Aorta (tissue), 5 donors: ENCODE measurements at regions not wholly inside any gene's neighbourhood (a gene's known extent, or its start where the extent isn't known, plus 50 kb on each side); places are given as distances from the start of the nearest gene placed in this dataset.
A peak's percentile ranks its signal among the peaks of the same experiment; 100 is the strongest.
"Not testable (repeated sequence)": the region's sequence is repeated elsewhere in the genome, so short reads cannot be mapped to it uniquely, and the experiment has no call there.

Experiments
- ATAC-seq: fragments of 200-7000 bp; cut with Tn5 transposase; one replicate; pipeline ENCODE4 v1.9.1; 2022; ENCODE audit warnings: moderate library complexity; ENCODE audit not compliant: low FRiP score
- DNase-seq, 2 donors: peaks; one replicate each; pipeline ENCODE4 v3.0.0-alpha.2; 2020
- H3K27ac ChIP-seq, 2 donors: one replicate each; pipeline ENCODE4 v1.5.1; 2013; ENCODE audit warnings: low read length in 2 of 2, mild to moderate bottlenecking in 2 of 2, moderate library complexity in 2 of 2, control low read depth in 1 of 2, inconsistent platforms in 1 of 2, low read depth in 1 of 2
- H3K27me3 ChIP-seq, 2 donors: one replicate each; pipeline ENCODE4 v1.6.1; 2013; ENCODE audit warnings: control low read depth in 1 of 2, low read length in 1 of 2, mild to moderate bottlenecking in 1 of 2, moderate library complexity in 1 of 2; ENCODE audit not compliant: insufficient read depth in 2 of 2, control insufficient read depth in 1 of 2
- H3K36me3 ChIP-seq, 2 donors: one replicate each; pipeline ENCODE4 v1.6.1; 2013; ENCODE audit warnings: control low read depth in 1 of 2, low read length in 1 of 2, mild to moderate bottlenecking in 1 of 2; ENCODE audit not compliant: insufficient read depth in 2 of 2, control insufficient read depth in 1 of 2
- H3K4me1 ChIP-seq, 2 donors: one replicate each; pipeline ENCODE4 v1.6.1; 2013; ENCODE audit warnings: low read length in 2 of 2, control low read depth in 1 of 2, mild to moderate bottlenecking in 1 of 2, moderate library complexity in 1 of 2; ENCODE audit not compliant: insufficient read depth in 2 of 2, control insufficient read depth in 1 of 2
- H3K4me3 ChIP-seq, 2 donors: one replicate each; pipeline ENCODE4 v1.5.1; 2013; ENCODE audit warnings: low read length in 2 of 2, control low read depth in 1 of 2, mild to moderate bottlenecking in 1 of 2
- H3K9me3 ChIP-seq: one replicate; pipeline ENCODE4 v1.6.1; 2013; ENCODE audit warnings: mild to moderate bottlenecking, low read length; ENCODE audit not compliant: control insufficient read depth
- WGBS, 2 donors: extraction: QIAGEN DNeasy Blood & Tissue Kit; methylation state at CpG; one replicate each; pipeline ENCODE4 v1.1.7; 2013; 5-methylcytosine and 5-hydroxymethylcytosine counted together
- intact Hi-C, 2 donors: fragments of 100-400 bp; cut with DNase I; formaldehyde crosslinking; loops; one replicate each; pipeline versions ENCODE4 v1.14.2 to v1.15.0; 2022
- donor health status: healthy with polysubstance abuse.
- donor health status: Bipolar disorder and iron deficiency.
- donor health status: DM: no; HTN: no; CAD: no.
- donor health status: DM: no; HTN: no; CAD: no.
- donor health status: DM: yes; HTN: yes; CAD: no.

DNA sequence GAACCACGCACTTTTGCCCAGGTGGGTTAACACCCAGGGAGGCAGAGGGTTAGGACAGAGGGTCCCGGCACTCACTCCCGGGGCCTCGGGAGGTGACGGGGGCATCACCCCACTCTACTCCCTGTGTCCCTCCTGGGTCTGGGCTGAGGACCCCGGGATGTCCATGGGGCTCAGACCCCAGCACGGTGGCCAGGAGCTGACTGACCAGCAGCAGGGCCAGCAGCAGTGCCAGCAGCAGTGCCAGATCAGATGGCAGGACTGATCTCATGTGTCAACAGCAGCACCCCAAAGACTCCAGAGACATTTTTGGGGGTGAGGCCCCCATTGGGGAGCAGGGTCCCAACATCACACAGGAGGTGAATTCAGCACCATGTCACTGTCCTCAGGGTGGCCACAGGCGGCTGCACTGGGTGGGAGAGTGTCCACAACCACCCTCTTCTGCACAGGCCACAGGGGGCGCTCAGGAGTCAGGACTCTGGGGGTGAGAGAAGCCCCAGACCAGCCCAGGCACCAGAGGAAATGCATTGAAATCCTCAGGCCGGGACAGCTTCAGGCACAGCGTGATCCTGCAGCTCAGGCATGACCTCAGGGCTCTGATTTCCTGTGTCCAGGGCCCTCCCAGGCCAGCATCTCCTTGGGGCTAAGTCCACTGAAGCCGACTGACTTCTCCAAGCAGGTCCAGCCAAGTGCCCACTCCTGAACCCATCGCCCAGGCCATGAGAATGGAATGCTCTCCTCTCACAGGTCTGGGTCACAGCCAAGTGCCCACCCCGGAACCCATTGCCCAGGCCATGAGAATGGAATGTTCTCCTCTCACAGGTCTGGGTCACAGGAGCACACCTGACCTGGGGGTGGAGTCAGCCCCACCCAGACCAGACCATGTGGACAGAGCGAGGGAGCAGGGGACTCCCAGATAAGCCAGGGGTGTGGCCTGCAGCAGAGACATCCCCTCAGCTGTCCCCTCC, 87.2 kb upstream of the SFSWAP start:
- WGBS, 2 donors = 87% methylated on average over 9 to 15 of the region's 15 CpGs
- not testable (repeated sequence) for H3K4me1 ChIP-seq, H3K27ac ChIP-seq, DNase-seq, H3K9me3 ChIP-seq, H3K36me3 ChIP-seq, ATAC-seq, H3K4me3 ChIP-seq, H3K27me3 ChIP-seq
- intact Hi-C loops = loop anchor here (5.0 kb wide), 2 partner anchors 276 to 281 kb away; no protein-coding TSS in a partner anchor

DNA sequence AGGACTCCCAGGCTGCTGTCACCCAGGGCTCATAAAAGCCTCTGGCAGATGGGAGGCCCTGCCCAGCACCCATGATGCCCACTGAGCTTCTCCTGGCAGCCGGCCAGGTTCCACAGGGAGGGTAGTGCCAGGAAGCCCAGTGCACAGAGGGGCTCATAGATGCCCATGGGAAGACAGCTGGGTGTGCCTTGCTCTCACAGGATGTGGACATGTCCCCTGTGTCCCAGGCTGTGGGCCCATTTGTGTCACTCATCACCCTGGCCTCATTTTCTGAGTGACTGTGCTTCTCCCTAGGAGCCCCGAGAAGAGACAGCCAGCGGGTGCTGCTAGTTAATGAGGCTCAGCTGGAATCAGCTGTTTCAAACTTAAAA, 86.5 kb upstream of the SFSWAP start:
- not testable (repeated sequence) for H3K4me3 ChIP-seq, H3K27me3 ChIP-seq, H3K9me3 ChIP-seq, DNase-seq, H3K4me1 ChIP-seq, H3K36me3 ChIP-seq, H3K27ac ChIP-seq
- WGBS, 2 donors = 16 to 19% methylated on average over 3 of the region's 3 CpGs
- ATAC-seq = peak; percentile 60
- intact Hi-C loops = loop anchor here (5.0 kb wide), 2 partner anchors 277 to 282 kb away; no protein-coding TSS in a partner anchor

GRCh38 chr12:131624756-131625501, 86.0 kb upstream of the SFSWAP start:
- H3K27me3 ChIP-seq, H3K36me3 ChIP-seq, DNase-seq, H3K9me3 ChIP-seq, ATAC-seq, H3K4me1 ChIP-seq, H3K4me3 ChIP-seq, H3K27ac ChIP-seq: not testable (repeated sequence)
- WGBS, 2 donors = 9 to 10% methylated on average over 12 of the region's 12 CpGs
- intact Hi-C loops = loop anchor here (5.0 kb wide), 2 partner anchors 278 to 283 kb away; no protein-coding TSS in a partner anchor

DNA sequence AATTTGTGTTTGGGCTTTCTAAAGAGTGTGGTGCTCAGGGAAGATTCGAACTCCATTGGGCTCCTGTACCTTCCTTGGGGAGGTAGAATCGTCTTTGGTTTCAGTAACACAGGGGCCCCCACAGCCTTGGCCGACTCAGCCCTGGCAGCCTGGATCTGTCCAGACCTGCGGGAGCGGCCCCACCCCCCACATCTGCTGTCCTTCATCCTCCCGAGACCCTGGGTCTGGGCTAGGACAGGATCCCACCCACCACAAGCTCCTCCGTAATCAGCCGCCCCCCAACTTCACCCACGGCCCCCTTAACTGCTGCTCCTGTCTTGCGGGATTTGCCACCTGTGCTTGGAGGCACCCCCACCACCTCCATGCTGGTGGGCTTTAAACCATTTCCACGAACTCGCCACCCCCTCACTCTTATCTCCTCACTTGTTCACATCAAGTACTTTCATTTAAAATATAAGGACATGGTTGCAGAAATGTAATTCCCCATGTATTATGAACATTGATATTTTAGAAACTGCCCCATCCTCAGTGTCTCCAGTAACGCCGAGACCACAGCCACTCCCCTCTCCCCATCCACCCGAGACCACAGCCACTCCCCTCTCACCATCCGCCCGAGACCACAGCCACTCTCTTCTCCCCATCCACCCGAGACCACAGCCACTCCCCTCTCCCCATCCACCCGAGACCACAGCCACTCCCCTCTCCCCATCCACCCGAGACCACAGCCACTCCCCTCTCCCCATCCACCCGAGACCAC, 84.7 kb upstream of the SFSWAP start:
- H3K4me1 ChIP-seq, H3K4me3 ChIP-seq, ATAC-seq, H3K9me3 ChIP-seq, H3K27me3 ChIP-seq, H3K27ac ChIP-seq, H3K36me3 ChIP-seq, intact Hi-C loops: not testable (repeated sequence)
- peak in 1 of 2 donors; percentile 71 for DNase-seq
- WGBS, 2 donors = 68 to 69% methylated on average over 19 to 20 of the region's 21 CpGs

DNA sequence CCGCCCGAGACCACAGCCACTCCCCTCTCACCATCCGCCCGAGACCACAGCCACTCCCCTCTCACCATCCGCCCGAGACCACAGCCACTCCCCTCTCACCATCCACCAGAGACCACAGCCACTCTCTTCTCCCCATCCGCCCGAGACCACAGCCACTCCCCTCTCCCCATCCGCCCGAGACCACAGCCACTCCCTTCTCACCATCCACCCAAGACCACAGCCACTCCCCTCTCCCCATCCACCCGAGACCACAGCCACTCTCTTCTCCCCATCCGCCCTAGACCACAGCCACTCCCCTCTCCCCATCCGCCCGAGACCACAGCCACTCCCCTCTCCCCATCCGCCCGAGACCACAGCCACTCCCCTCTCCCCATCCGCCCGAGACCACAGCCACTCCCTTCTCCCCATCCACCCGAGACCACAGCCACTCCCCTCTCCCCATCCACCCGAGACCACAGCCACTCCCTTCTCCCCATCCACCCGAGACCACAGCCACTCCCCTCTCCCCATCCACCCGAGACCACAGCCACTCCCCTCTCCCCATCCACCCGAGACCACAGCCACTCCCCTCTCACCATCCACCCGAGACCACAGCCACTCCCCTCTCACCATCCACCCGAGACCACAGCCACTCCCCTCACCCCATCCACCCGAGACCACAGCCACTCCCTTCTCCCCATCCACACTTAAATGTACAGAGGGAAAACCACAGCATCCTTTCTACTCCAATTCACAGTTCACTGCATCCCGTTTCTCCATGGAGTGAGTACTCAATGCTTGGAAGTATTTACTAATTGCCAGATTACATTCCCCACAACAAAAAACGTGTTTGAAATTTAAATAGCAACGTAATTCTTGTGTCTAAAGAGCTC, 83.5 kb upstream of the SFSWAP start:
- intact Hi-C loops, H3K36me3 ChIP-seq, H3K4me1 ChIP-seq, H3K27ac ChIP-seq, H3K4me3 ChIP-seq, H3K27me3 ChIP-seq, H3K9me3 ChIP-seq, ATAC-seq: not testable (repeated sequence)
- DNase-seq = peak in 1 of 2 donors; percentile 42
- WGBS, 2 donors = 62 to 66% methylated on average over 15 to 29 of the region's 29 CpGs

DNA sequence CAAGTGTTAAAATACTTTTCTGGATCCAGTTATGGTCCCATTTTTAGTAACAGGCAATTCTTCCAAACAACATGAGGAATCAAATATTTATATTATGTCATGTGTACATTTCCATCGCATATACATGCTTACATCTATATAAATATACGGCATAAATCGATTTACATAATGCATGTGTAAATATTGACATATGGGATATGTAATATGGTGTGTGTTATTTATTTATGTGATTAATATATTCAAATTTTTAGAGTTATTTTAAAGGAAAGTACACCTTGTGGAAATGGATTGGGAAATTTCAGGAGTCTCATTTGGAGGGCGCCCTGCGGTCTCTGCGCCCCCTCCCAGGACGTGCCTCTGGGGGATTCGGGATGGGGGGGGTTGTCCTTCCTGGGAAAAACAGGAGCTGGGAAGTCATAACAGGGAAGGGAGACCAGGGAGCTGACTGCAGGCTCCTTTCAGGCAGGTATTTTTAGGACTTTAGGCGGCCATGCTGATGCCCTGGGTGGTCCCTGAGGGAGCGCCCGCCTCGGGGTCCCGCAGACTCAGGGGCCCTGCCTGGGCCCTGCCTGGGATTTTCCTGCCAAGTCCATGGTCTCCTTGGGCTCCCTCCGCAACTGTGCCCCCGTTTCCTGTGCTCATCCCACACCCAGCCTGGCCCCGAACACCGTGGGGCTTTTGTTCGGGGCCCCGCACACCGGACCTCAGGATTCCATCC, 82.7 kb upstream of the SFSWAP start:
- Histone ChIP-seq H3K27ac (no peak overlapping the region), H3K36me3 (no peaks in the 10 kb centered on the region), H3K4me3 (no peak overlapping the region), H3K27me3 (peaks cover 0 to 4% of the 10 kb centered on the region in 2 donors), H3K9me3 (no peaks in the 10 kb centered on the region), H3K4me1 (no peaks in the 10 kb centered on the region)
- WGBS, 2 donors = 70 to 72% methylated on average over 20 of the region's 20 CpGs
- ATAC-seq = peak; percentile 11
- intact Hi-C loops = no loop called here
- DNase-seq = peak in 1 of 2 donors; percentile 30

DNA sequence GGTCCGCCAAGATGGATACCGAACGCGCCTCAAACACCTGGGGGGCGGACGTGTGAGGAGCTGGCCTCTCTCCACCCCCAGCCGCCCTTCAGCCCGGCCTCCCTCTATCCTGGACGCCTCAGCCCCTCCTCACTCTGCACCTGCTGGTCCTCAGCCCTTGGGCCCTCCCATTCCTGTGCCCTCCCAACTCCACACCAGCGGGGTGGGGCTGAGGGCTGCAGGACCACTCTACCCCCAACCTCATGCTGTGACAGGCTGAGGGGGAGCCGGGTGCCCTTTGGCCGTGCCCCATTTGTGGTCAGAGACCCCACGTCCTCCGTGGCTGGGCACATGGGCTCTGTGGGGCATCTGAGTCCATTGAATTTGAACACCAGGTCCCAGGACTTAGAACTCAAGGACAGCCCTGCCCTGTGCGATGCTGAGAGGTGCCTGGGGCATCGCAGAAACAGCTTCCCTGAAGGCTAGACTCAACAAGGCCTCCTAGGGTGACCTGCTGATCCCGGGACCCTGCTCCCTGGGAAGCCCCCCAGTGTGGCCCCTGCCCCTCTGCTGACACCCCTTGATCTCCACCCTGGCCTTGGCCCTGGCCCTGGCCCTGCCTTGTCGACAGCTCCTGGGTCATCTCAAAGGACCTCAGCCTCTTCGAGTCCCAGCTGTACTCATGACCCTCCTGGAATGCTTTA, 82.0 kb upstream of the SFSWAP start:
- ATAC-seq = peak; percentile 15
- no peak overlapping the region for H3K27ac ChIP-seq
- no peaks in the 10 kb centered on the region for H3K4me1 ChIP-seq
- no peaks in the 10 kb centered on the region for H3K36me3 ChIP-seq
- intact Hi-C loops = no loop called here
- H3K9me3 ChIP-seq = no peaks in the 10 kb centered on the region
- no peak for DNase-seq
- 70 to 72% methylated on average over 19 of the region's 19 CpGs for WGBS, 2 donors
- H3K27me3 ChIP-seq = peaks cover 0 to 4% of the 10 kb centered on the region in 2 donors
- no peak overlapping the region for H3K4me3 ChIP-seq
